BLaER1 (cell line): ENCODE measurements at regions not wholly inside any gene's neighbourhood (a gene's known extent, or its start where the extent isn't known, plus 50 kb on each side); places are given as distances from the start of the nearest gene placed in this dataset.

ENCODE experiments used
- H3K27ac ChIP-seq: shearing (Covaris generic); formaldehyde crosslinking; 2 replicates; pipeline ENCODE4 v1.8.1; 2022
- H3K27me3 ChIP-seq: shearing (Covaris generic); formaldehyde crosslinking; 2 replicates; pipeline ENCODE4 v1.8.1; 2022
- H3K36me3 ChIP-seq: shearing (Covaris generic); formaldehyde crosslinking; 2 replicates; pipeline ENCODE4 v1.8.1; 2022
- H3K4me1 ChIP-seq: shearing (Covaris generic); formaldehyde crosslinking; 2 replicates; pipeline ENCODE4 v1.8.1; 2022
- H3K4me2 ChIP-seq: shearing (Covaris generic); formaldehyde crosslinking; 2 replicates; pipeline ENCODE4 v1.8.1; 2022
- H3K4me3 ChIP-seq: shearing (Covaris generic); formaldehyde crosslinking; 2 replicates; pipeline ENCODE4 v1.8.1; 2022
- H3K9ac ChIP-seq: shearing (Covaris generic); formaldehyde crosslinking; 2 replicates; pipeline ENCODE4 v1.8.1; 2022
- H3K9me3 ChIP-seq: shearing (Covaris generic); formaldehyde crosslinking; 2 replicates; pipeline ENCODE4 v1.8.1; 2022
- H4K20me1 ChIP-seq: shearing (Covaris generic); formaldehyde crosslinking; 2 replicates; pipeline ENCODE4 v1.8.1; 2022
- Cebpa-rat ChIP-seq: shearing (Covaris generic); IDR thresholded peaks from 2 replicates; pipeline ENCODE4 v1.8.1; 2022

DNA sequence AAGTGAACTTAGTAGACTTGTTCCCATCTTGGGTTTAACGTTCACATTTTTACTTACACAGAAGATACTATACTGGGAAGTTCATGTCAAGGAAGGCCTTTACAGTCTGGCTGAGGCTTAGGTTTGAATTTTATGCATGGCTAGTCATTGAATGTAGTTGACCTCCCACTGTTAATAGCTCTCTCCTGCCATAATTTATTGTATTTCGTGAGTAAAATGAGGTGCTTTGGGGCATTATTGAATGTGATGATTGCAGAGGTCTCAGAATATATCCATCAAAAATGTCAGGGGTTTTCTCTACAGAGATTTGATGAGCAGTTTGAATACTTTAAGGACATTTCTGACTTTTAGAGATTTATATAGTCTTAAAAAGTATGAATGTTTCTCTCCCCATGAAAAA, 356.6 kb upstream of the GRM7 start:
- no peak overlapping the region for H3K4me3 ChIP-seq
- H3K4me1 ChIP-seq: no peaks in the 10 kb centered on the region
- H4K20me1 ChIP-seq: no peaks in the 10 kb centered on the region
- no peak overlapping the region for H3K4me2 ChIP-seq
- no peaks in the 10 kb centered on the region for H3K27me3 ChIP-seq
- H3K9me3 ChIP-seq: peaks cover 4% of the 10 kb centered on the region; the same call in 1 of the 2 replicates
- TF ChIP-seq Cebpa-rat: no peak
- H3K27ac ChIP-seq: no peak overlapping the region
- no peak overlapping the region for H3K9ac ChIP-seq
- no peaks in the 10 kb centered on the region for H3K36me3 ChIP-seq

DNA sequence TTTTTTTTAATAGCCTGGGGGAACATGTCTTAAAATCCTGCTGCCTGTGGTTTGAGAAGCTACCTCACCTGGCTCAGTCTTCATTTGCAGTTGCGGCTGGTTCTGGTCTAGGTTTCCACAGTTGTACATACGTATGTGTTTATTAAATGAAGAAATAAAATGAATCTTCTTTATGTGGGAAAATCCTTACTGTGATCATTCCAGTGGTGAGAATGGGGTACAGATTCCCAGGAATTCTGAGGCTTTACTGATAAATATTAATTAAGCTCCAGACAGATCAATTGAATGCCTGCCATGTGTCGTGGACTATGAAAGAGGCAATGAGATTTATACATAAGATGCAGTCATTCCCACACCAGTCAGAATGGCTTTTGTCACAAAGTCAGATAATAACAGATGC, 356.1 kb upstream of the GRM7 start:
- no peak overlapping the region for H3K27ac ChIP-seq

DNA sequence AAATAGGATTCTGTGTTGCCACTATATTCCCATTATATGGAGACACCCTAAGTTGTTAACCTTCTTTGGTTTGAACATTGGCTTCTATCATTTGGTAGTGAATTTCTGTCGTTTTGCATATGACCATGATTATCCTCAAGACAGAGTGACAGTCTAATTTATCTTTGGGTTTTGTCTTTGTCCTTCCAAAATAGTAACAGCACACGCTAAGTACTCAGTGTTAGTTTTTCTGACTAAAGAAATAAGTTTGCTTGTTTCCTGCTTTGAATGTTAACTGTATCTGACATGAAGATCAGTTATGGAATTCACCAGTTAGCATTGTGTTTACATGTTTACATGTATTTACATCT, 352.5 kb upstream of the GRM7 start:
- Histone ChIP-seq H3K36me3 (no peaks in the 10 kb centered on the region), H3K9me3 (peaks cover 4% of the 10 kb centered on the region; the same call in 1 of the 2 replicates), H3K27ac (no peak overlapping the region), H3K4me1 (no peaks in the 10 kb centered on the region), H3K4me2 (no peak overlapping the region), H3K9ac (no peak overlapping the region), H4K20me1 (no peaks in the 10 kb centered on the region), H3K27me3 (no peaks in the 10 kb centered on the region), H3K4me3 (no peak overlapping the region)
- TF ChIP-seq Cebpa-rat: no peak

More for the DNA sequence above, 356.1 kb upstream of the GRM7 start:
- Histone ChIP-seq H3K9me3 (peaks cover 4% of the 10 kb centered on the region; the same call in 1 of the 2 replicates), H3K4me1 (no peaks in the 10 kb centered on the region), H3K27me3 (no peaks in the 10 kb centered on the region), H3K4me3 (no peak overlapping the region), H4K20me1 (no peaks in the 10 kb centered on the region), H3K9ac (no peak overlapping the region), H3K4me2 (no peak overlapping the region), H3K36me3 (no peaks in the 10 kb centered on the region)
- TF ChIP-seq Cebpa-rat: no peak

DNA sequence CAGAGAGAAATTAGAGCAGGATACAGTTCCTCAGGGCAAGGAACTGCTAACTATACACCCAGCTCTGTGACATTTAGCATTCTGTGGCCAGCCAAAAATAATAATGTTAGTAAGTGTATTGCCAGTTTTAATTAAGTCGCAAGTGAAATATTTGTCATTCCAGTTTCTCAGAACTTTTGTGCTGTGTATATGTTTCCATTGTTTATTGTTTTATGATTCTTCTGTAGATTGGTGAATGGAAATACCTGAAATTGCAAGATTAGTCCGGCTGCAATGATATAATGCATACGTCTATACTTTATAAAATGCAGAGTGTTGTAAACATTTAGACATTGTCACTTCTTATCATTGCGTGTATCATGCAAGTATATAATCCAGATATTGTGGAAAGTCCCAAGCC, 351.3 kb upstream of the GRM7 start:
- peaks cover 4% of the 10 kb centered on the region; the same call in 1 of the 2 replicates for H3K9me3 ChIP-seq
- H3K4me2 ChIP-seq: no peak overlapping the region
- no peaks in the 10 kb centered on the region for H4K20me1 ChIP-seq
- no peaks in the 10 kb centered on the region for H3K4me1 ChIP-seq
- no peak for TF ChIP-seq Cebpa-rat
- no peak overlapping the region for H3K9ac ChIP-seq
- H3K4me3 ChIP-seq: no peak overlapping the region
- no peaks in the 10 kb centered on the region for H3K36me3 ChIP-seq
- no peaks in the 10 kb centered on the region for H3K27me3 ChIP-seq
- H3K27ac ChIP-seq: no peak overlapping the region

DNA sequence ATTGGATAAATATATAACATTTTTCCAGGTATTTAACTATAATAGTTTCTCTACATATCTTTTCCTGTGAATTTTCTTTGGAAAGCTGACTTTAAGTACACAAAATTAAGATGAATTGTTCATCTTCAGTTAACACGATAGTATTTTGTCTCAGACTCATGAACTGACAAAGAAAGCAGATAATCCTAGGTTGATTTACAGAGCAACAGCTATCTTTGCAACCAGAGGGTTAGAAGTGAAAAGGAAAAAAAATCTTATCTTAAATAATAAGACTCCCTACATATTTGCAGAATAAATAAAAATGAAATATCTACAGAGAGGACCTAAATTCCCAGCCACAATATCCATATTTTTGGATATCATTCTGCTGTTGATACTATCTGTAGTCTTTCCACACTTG, 350.2 kb upstream of the GRM7 start:
- Histone ChIP-seq H3K9me3 (peaks cover 4% of the 10 kb centered on the region; the same call in 1 of the 2 replicates), H3K4me3 (no peak overlapping the region), H3K9ac (no peak overlapping the region), H3K27ac (no peak overlapping the region), H4K20me1 (no peaks in the 10 kb centered on the region), H3K36me3 (no peaks in the 10 kb centered on the region), H3K4me1 (no peaks in the 10 kb centered on the region), H3K4me2 (no peak overlapping the region), H3K27me3 (no peaks in the 10 kb centered on the region)
- no peak for TF ChIP-seq Cebpa-rat

DNA sequence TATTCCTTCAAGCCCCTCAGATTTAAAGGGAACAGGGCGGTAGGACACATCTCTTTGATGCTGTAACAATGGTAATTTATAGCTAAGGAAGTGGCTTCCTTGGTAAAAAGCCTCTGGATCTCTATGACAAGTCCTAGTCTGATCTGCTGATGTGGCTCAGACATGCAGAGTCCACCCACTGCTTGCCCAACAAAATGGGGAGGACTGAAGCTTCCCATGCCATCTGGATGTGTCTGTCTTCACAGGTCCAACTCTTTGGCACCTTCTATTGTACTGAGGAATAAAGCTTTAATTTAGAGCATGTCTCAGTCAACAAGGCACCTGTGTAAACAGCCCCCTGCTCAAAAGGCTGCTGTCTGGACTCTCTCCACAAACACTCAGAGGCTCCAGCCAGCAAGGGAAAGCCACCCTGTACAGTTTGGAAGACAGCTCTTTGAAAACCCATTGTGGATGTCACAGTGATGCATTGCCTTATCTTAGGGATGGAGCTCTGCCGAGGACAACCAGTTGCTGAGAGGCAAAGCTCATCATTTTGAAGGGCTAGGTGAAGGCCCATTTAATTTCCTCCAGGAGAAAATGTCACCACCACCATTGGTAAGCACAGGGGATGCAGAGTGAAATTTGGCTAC, 348.6 kb upstream of the GRM7 start:
- Histone ChIP-seq H3K9ac (no peak overlapping the region), H3K27me3 (no peaks in the 10 kb centered on the region), H3K36me3 (no peaks in the 10 kb centered on the region), H3K4me1 (no peaks in the 10 kb centered on the region), H3K9me3 (peaks cover 4% of the 10 kb centered on the region; the same call in 1 of the 2 replicates), H3K4me2 (no peak overlapping the region), H4K20me1 (no peaks in the 10 kb centered on the region), H3K4me3 (no peak overlapping the region), H3K27ac (no peak overlapping the region)
- TF ChIP-seq Cebpa-rat: no peak

DNA sequence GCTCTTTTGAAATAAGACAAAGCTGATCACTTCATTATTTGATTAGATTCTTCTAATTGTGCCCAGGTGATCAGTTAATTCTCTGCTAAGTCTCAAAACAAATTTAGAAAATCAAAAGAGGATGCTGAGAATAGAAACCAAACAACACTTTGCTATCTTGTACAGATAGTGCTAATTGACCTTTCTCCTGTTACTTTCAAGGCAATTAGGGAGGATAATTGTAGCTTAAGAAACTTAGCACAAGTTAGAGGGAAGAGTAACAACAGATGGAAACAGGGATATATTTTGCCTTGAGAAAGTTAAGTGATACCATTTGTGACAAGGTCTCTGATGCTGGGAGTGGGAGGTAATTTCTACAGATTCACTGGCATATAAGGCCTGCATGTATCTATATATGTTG, 344.8 kb upstream of the GRM7 start:
- no peaks in the 10 kb centered on the region for H3K27me3 ChIP-seq
- H3K9ac ChIP-seq: no peak overlapping the region
- no peak overlapping the region for H3K27ac ChIP-seq
- no peaks in the 10 kb centered on the region for H3K9me3 ChIP-seq
- no peak overlapping the region for H3K4me2 ChIP-seq
- H3K36me3 ChIP-seq: no peaks in the 10 kb centered on the region
- no peak for TF ChIP-seq Cebpa-rat
- no peak overlapping the region for H3K4me3 ChIP-seq
- H3K4me1 ChIP-seq: no peaks in the 10 kb centered on the region
- no peaks in the 10 kb centered on the region for H4K20me1 ChIP-seq

DNA sequence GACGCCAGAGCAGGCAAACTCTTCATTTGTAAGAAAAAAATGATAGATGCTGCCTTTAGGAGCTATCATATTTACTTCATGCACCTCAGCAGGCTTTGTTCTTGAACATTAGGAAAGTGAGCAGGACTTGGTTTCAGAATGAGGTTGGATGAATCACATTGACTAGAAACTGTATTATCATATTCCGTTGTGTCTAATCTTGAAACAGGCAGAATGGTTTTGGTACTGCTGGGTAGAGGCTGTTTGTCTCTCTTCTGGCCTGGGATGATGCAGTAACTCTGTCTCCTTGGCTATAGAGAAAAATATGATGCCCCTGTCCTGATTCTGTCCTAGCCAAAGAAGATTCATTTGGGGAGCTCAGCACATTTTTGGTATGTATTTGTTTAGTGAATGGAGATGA, 344.2 kb upstream of the GRM7 start:
- H3K9me3 ChIP-seq: no peaks in the 10 kb centered on the region
- no peaks in the 10 kb centered on the region for H4K20me1 ChIP-seq
- H3K4me1 ChIP-seq: no peaks in the 10 kb centered on the region
- H3K27ac ChIP-seq: no peak overlapping the region
- H3K4me3 ChIP-seq: no peak overlapping the region
- no peaks in the 10 kb centered on the region for H3K36me3 ChIP-seq
- H3K4me2 ChIP-seq: no peak overlapping the region
- no peak for TF ChIP-seq Cebpa-rat
- H3K9ac ChIP-seq: no peak overlapping the region
- no peaks in the 10 kb centered on the region for H3K27me3 ChIP-seq

DNA sequence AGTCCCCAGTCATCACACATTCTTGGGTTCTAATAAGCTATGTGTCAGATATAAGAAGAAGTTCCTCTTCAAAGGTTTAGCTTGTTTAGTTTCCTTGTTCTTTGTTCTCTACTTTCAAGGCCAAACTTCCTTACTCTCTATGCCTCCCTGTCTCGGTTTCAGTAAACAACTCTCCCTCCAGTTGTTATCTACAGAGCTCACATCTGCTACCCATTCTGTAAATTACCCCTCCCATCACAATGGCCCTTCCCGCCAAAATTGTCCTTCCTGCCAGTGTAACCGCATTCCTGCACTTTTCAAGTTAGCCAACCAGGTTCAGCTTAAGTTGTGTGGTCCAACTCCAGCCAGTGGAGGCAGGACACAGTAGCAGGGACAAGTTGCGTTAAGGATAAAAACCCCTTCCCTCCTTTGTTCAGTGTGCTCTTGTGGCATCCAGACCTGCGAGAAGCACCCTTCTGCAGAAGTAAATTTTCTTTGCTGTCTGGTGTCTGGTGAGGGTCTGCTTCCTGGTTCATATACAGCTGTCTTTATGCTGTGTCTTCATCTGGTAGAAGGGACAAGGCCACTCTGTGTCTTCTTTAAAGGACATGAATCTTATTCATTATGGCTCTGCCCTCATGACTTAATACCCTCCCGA, 342.1 kb upstream of the GRM7 start:
- H3K27ac ChIP-seq: no peak overlapping the region
- no peaks in the 10 kb centered on the region for H3K27me3 ChIP-seq
- H4K20me1 ChIP-seq: no peaks in the 10 kb centered on the region
- no peaks in the 10 kb centered on the region for H3K36me3 ChIP-seq
- no peak overlapping the region for H3K9ac ChIP-seq
- no peak overlapping the region for H3K4me2 ChIP-seq
- TF ChIP-seq Cebpa-rat: no peak
- H3K4me1 ChIP-seq: no peaks in the 10 kb centered on the region
- H3K4me3 ChIP-seq: no peak overlapping the region
- no peaks in the 10 kb centered on the region for H3K9me3 ChIP-seq

DNA sequence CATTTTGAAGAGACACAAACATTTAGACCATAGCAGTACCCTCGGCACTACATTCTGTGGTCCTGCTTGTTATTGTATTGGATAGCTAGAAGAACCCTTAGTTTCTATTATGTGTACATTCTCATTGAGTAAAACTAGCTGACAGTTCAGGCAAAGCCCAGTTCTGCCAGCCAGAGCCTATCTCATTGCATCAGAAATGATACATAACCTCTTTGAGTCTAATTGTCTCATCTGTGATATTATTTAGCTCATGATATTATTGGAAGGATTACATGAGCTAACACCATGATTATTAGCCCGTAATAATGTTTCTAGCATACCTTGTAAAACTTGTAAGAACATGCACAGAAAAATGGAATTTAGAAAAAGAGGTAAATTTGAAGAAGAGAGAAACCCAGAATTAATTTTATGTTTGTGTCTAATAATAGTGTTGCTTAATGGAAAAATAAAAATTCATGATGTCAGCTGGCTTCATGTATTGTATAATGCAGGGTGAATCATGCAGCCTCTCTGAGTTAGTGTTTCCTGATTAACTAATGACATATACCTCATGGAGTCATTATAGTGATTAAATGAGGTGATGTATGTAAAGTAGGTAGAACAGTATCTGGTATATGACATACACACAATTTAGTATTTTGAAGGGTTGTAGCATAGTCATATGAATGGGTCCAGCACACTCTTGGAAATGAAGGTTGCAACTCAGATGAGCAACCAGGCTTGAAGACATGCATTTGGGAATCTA, 339.4 kb upstream of the GRM7 start:
- Histone ChIP-seq H3K36me3 (no peaks in the 10 kb centered on the region), H3K4me3 (no peak overlapping the region), H3K4me2 (no peak overlapping the region), H3K27me3 (no peaks in the 10 kb centered on the region), H3K9me3 (no peaks in the 10 kb centered on the region), H4K20me1 (no peaks in the 10 kb centered on the region), H3K27ac (no peak overlapping the region), H3K4me1 (no peaks in the 10 kb centered on the region), H3K9ac (no peak overlapping the region)
- no peak for TF ChIP-seq Cebpa-rat
